ENCODE measurements at regions not wholly inside any gene's neighbourhood (a gene's known extent, or its start where the extent isn't known, plus 50 kb on each side); places are given as distances from the start of the nearest gene placed in this dataset.

DNA sequence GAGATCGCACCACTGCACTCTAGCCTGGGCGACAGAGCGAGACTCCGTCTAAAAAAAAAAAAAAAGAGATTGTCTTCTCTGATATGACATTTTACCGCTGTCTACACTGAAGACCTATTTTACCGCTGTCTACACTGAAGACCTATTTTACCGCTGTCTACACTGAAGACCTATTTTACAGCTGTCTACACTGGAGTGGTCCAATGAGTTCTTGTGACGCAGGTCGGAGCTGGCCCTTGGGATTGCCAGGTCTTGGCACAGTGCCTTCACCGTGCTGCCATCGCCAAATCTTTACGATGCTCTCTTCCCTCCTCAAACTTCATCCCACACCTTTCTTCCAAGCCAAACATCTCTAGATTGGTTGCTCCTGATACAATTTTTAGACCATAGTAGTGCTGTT is 183.1 kb upstream of the FAT1 start:
- TF ChIP-seq NFRKB (IDR thresholded peaks at IDR 0.05) (no peak), ZNF384 (IDR thresholded peaks at IDR 0.05) (no peak), HDGF (IDR thresholded peaks at IDR 0.05; ENCODE audit: borderline replicate concordance) (no peak), FOXM1 (IDR thresholded peaks at IDR 0.05; ENCODE audit: borderline replicate concordance) (no peak), FOXK2 (IDR thresholded peaks at IDR 0.05) (no peak), SUZ12 (IDR thresholded peaks at IDR 0.05) (no peak)
